Thyroid gland (tissue), 4 donors: ENCODE measurements at regions not wholly inside any gene's neighbourhood (a gene's known extent, or its start where the extent isn't known, plus 50 kb on each side); places are given as distances from the start of the nearest gene placed in this dataset.

Experiments used
- DNase-seq, 2 donors: peaks; one replicate each; pipeline ENCODE4 v3.0.0-alpha.2; 2019
- H3K27ac ChIP-seq, 3 donors: fragments of 200-600 bp; sonication (generic); 1 replicate in 2 of 3; 2 replicates in 1 of 3; pipeline ENCODE4 v1.5.1; 2016 to 2019; ENCODE audit warnings: mild to moderate bottlenecking in 1 of 3, moderate library complexity in 1 of 3
- H3K27me3 ChIP-seq: fragments of 200-600 bp; sonication (generic); one replicate; pipeline ENCODE4 v1.5.1; 2019
- H3K36me3 ChIP-seq, 2 donors: fragments of 200-600 bp; sonication (generic); one replicate each; pipeline ENCODE4 v1.5.1; 2016 to 2019
- H3K4me1 ChIP-seq, 2 donors: fragments of 200-600 bp; sonication (generic); one replicate each; pipeline ENCODE4 v1.5.1; 2017 to 2019
- H3K4me3 ChIP-seq, 3 donors: fragments of 200-600 bp; sonication (generic); replicated peaks in 1 of 3; 1 replicate in 2 of 3; 2 replicates in 1 of 3; pipeline ENCODE4 v1.5.1; 2016; ENCODE audit warnings: mild to moderate bottlenecking in 1 of 3
- H3K9me3 ChIP-seq: fragments of 200-600 bp; sonication (generic); one replicate; pipeline ENCODE4 v1.5.1; 2017
- CTCF ChIP-seq, 6 experiments: fragments of 200-600 bp in 3 of 6; fragments of 450-650 bp in 3 of 6; sonication (generic) in 3 of 6; IDR thresholded peaks; one replicate each; pipeline ENCODE4 v1.5.1; 2016 to 2019; ENCODE audit warnings: antibody characterized with exemption in 6 of 6, mild to moderate bottlenecking in 2 of 6, inconsistent platforms in 1 of 6, moderate library complexity in 1 of 6
- POLR2A ChIP-seq, 2 donors: fragments of 450-650 bp; IDR thresholded peaks; one replicate each; pipeline ENCODE4 v1.6.1; 2017; ENCODE audit warnings: antibody characterized with exemption in 2 of 2, mild to moderate bottlenecking in 2 of 2, moderate library complexity in 1 of 2
- WGBS, 2 donors: methylation state at CpG; one replicate each; pipeline ENCODE4 v1.1.5; 2017; 5-methylcytosine and 5-hydroxymethylcytosine counted together
- intact Hi-C: fragments of 100-400 bp; cut with DNase I; formaldehyde crosslinking; loops from one replicate; pipeline ENCODE4 v1.15.1; 2023

- H3K36me3 ChIP-seq, result no peaks in the 10 kb centered on the region
- intact Hi-C loops, result no loop called here
- H3K27me3 ChIP-seq, result no peaks in the 10 kb centered on the region
- no peaks in the 10 kb centered on the region for H3K9me3 ChIP-seq
- no peaks in the 10 kb centered on the region for H3K4me1 ChIP-seq
- DNase-seq, result no peak
- no peak overlapping the region for H3K27ac ChIP-seq
- no peak for TF ChIP-seq POLR2A (IDR thresholded peaks at IDR 0.05)
- no peak for TF ChIP-seq CTCF (IDR thresholded peaks at IDR 0.05)
- no peak overlapping the region for H3K4me3 ChIP-seq
- WGBS, 2 donors, result 37 to 57% methylated on average over 1 of the region's 1 CpG
These were observed 114.2 kb downstream of the ZC3H11B start for GRCh38 chr1:219498666-219499065.

GRCh38 chr1:219495737-219496408 is 117.0 kb downstream of the ZC3H11B start:
- no peak for DNase-seq
- intact Hi-C loops, result no loop called here
- 80 to 82% methylated on average over 6 of the region's 6 CpGs for WGBS, 2 donors
- Histone ChIP-seq H3K4me1 (no peaks in the 10 kb centered on the region), H3K27me3 (no peaks in the 10 kb centered on the region), H3K36me3 (no peaks in the 10 kb centered on the region), H3K4me3 (no peak overlapping the region), H3K9me3 (no peaks in the 10 kb centered on the region), H3K27ac (no peak overlapping the region)
- no peak for TF ChIP-seq CTCF (IDR thresholded peaks at IDR 0.05)

- Histone ChIP-seq H3K4me1 (no peaks in the 10 kb centered on the region), H3K4me3 (no peak overlapping the region), H3K27me3 (no peaks in the 10 kb centered on the region), H3K27ac (no peak overlapping the region), H3K9me3 (no peaks in the 10 kb centered on the region), H3K36me3 (no peaks in the 10 kb centered on the region)
- 70 to 80% methylated on average over 3 of the region's 3 CpGs for WGBS, 2 donors
- DNase-seq, result no peak
- intact Hi-C loops, result no loop called here
- TF ChIP-seq CTCF (IDR thresholded peaks at IDR 0.05) (no peak), POLR2A (IDR thresholded peaks at IDR 0.05) (no peak)
These were observed 120.2 kb downstream of the ZC3H11B start for GRCh38 chr1:219492717-219493116.

- H3K27me3 ChIP-seq, result no peaks in the 10 kb centered on the region
- 85 to 96% methylated on average over 1 of the region's 1 CpG for WGBS, 2 donors
- H3K9me3 ChIP-seq, result no peaks in the 10 kb centered on the region
- H3K4me3 ChIP-seq, result no peak overlapping the region
- intact Hi-C loops, result no loop called here
- no peak overlapping the region for H3K27ac ChIP-seq
- H3K36me3 ChIP-seq, result no peaks in the 10 kb centered on the region
- no peaks in the 10 kb centered on the region for H3K4me1 ChIP-seq
- no peak for TF ChIP-seq POLR2A (IDR thresholded peaks at IDR 0.05)
- no peak for TF ChIP-seq CTCF (IDR thresholded peaks at IDR 0.05)
- DNase-seq, result no peak
These were observed 122.3 kb downstream of the ZC3H11B start for GRCh38 chr1:219490566-219490965.

DNA sequence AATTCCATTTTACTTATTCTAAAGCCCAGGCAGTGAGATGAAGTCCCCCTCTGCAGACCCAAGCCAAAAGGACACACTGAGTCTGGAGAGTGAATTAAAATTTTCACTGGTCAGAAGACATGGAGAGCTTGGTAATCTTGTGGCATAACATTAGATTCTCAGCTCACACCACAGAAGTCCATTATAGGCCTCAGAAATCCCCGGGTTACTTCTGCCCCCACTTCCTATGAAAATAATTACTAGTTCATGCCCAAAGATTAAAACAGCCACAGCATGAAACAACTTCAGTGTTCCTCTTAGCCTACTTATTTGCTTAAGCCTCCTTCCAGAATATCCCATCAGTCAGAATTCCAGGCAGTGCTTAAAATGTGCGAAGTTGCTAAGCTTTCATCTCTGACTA is 123.3 kb downstream of the ZC3H11B start:
- H3K36me3 ChIP-seq, result no peaks in the 10 kb centered on the region
- H3K27me3 ChIP-seq, result no peaks in the 10 kb centered on the region
- no peak overlapping the region for H3K4me3 ChIP-seq
- no peak for DNase-seq
- no peak overlapping the region for H3K27ac ChIP-seq
- intact Hi-C loops, result no loop called here
- H3K4me1 ChIP-seq, result no peaks in the 10 kb centered on the region
- no peaks in the 10 kb centered on the region for H3K9me3 ChIP-seq
- 34 to 53% methylated on average over 2 of the region's 2 CpGs for WGBS, 2 donors
- TF ChIP-seq POLR2A (IDR thresholded peaks at IDR 0.05) (no peak), CTCF (IDR thresholded peaks at IDR 0.05) (no peak)
